ENCODE measurements at regions not wholly inside any gene's neighbourhood (a gene's known extent, or its start where the extent isn't known, plus 50 kb on each side); places are given as distances from the start of the nearest gene placed in this dataset.

- Histone ChIP-seq H3K4me1 (ENCODE audit: control insufficient read depth, insufficient read depth, low read length) (no peaks in the 10 kb centered on the region), H3K36me3 (ENCODE audit: control insufficient read depth, insufficient read depth, low read length) (no peaks in the 10 kb centered on the region), H3K27ac (ENCODE audit: low read length) (no peak overlapping the region), H3K4me3 (ENCODE audit: low read length) (no peak overlapping the region), H3K9me3 (ENCODE audit: control insufficient read depth, insufficient read depth, low read length) (no peaks in the 10 kb centered on the region), H3K27me3 (ENCODE audit: control insufficient read depth, insufficient read depth, low read length) (no peaks in the 10 kb centered on the region)
- H3K27ac Mint-ChIP-seq, result no peak overlapping the region
- H3K4me1 Mint-ChIP-seq, result no peaks in the 10 kb centered on the region
- DNase-seq (no peak), ATAC-seq (no peak)
- no peak overlapping the region for H3K4me3 Mint-ChIP-seq
- intact Hi-C loops (cut with micrococcal nuclease), result no loop called here
- H3K36me3 Mint-ChIP-seq, result peaks cover 14% of the 10 kb centered on the region
- TF ChIP-seq CTCF (IDR thresholded peaks at IDR 0.05), result no peak
- WGBS (ENCODE audit: insufficient coverage), result 88% methylated on average over 6 of the region's 6 CpGs
- H3K27me3 Mint-ChIP-seq (ENCODE audit: low read depth in 2 of 2), result no peaks in the 10 kb centered on the region
- H3K9me3 Mint-ChIP-seq, result peaks cover 2 to 19% of the 10 kb centered on the region in 2 donors
Measured at GRCh38 chr3:775178-775880, 317.5 kb upstream of the CNTN6 start.

GRCh38 chr3:780505-780904, 312.3 kb upstream of the CNTN6 start:
- intact Hi-C loops (cut with micrococcal nuclease), result no loop called here
- H3K27ac Mint-ChIP-seq, result no peak overlapping the region
- Histone ChIP-seq H3K36me3 (ENCODE audit: control insufficient read depth, insufficient read depth, low read length) (no peaks in the 10 kb centered on the region), H3K4me1 (ENCODE audit: control insufficient read depth, insufficient read depth, low read length) (no peaks in the 10 kb centered on the region), H3K4me3 (ENCODE audit: low read length) (no peak overlapping the region), H3K27ac (ENCODE audit: low read length) (no peak overlapping the region), H3K27me3 (ENCODE audit: control insufficient read depth, insufficient read depth, low read length) (no peaks in the 10 kb centered on the region), H3K9me3 (ENCODE audit: control insufficient read depth, insufficient read depth, low read length) (no peaks in the 10 kb centered on the region)
- DNase-seq, result no peak
- H3K27me3 Mint-ChIP-seq (ENCODE audit: low read depth in 2 of 2), result no peaks in the 10 kb centered on the region
- TF ChIP-seq CTCF (IDR thresholded peaks at IDR 0.05), result no peak
- H3K4me1 Mint-ChIP-seq, result no peaks in the 10 kb centered on the region
- no peak overlapping the region for H3K4me3 Mint-ChIP-seq
- ATAC-seq, result no peak
- no peaks in the 10 kb centered on the region for H3K36me3 Mint-ChIP-seq
- 84% methylated on average over 3 of the region's 3 CpGs for WGBS (ENCODE audit: insufficient coverage)
- peaks cover 4 to 22% of the 10 kb centered on the region in 2 donors for H3K9me3 Mint-ChIP-seq

GRCh38 chr3:791442-791841, 301.4 kb upstream of the CNTN6 start:
- H3K9me3 Mint-ChIP-seq, result peaks cover 3 to 10% of the 10 kb centered on the region in 2 donors
- H3K27me3 Mint-ChIP-seq (ENCODE audit: low read depth in 2 of 2), result no peaks in the 10 kb centered on the region
- H3K27me3 ChIP-seq (ENCODE audit: control insufficient read depth, insufficient read depth, low read length), result no peaks in the 10 kb centered on the region
- WGBS (ENCODE audit: insufficient coverage), result 90% methylated on average over 3 of the region's 5 CpGs
- no peaks in the 10 kb centered on the region for H3K36me3 ChIP-seq (ENCODE audit: control insufficient read depth, insufficient read depth, low read length)
- H3K27ac ChIP-seq (ENCODE audit: low read length), result no peak overlapping the region
- H3K27ac Mint-ChIP-seq, result no peak overlapping the region
- TF ChIP-seq CTCF (IDR thresholded peaks at IDR 0.05), result no peak
- no peak overlapping the region for H3K4me3 ChIP-seq (ENCODE audit: low read length)
- H3K36me3 Mint-ChIP-seq, result no peaks in the 10 kb centered on the region
- ATAC-seq (no peak), DNase-seq (no peak)
- no peaks in the 10 kb centered on the region for H3K4me1 Mint-ChIP-seq
- intact Hi-C loops (cut with micrococcal nuclease), result no loop called here
- H3K9me3 ChIP-seq (ENCODE audit: control insufficient read depth, insufficient read depth, low read length), result no peaks in the 10 kb centered on the region
- H3K4me1 ChIP-seq (ENCODE audit: control insufficient read depth, insufficient read depth, low read length), result no peaks in the 10 kb centered on the region
- no peak overlapping the region for H3K4me3 Mint-ChIP-seq

- H3K4me3 Mint-ChIP-seq, result no peak overlapping the region
- peaks cover 7 to 10% of the 10 kb centered on the region in 2 donors for H3K9me3 Mint-ChIP-seq
- H3K4me1 Mint-ChIP-seq, result no peaks in the 10 kb centered on the region
- DNase-seq (no peak), ATAC-seq (no peak)
- Histone ChIP-seq H3K27ac (ENCODE audit: low read length) (no peak overlapping the region), H3K27me3 (ENCODE audit: control insufficient read depth, insufficient read depth, low read length) (no peaks in the 10 kb centered on the region), H3K9me3 (ENCODE audit: control insufficient read depth, insufficient read depth, low read length) (no peaks in the 10 kb centered on the region), H3K36me3 (ENCODE audit: control insufficient read depth, insufficient read depth, low read length) (no peaks in the 10 kb centered on the region), H3K4me1 (ENCODE audit: control insufficient read depth, insufficient read depth, low read length) (no peaks in the 10 kb centered on the region), H3K4me3 (ENCODE audit: low read length) (no peak overlapping the region)
- WGBS (ENCODE audit: insufficient coverage), result 90% methylated on average over 8 of the region's 8 CpGs
- no peak overlapping the region for H3K27ac Mint-ChIP-seq
- no peaks in the 10 kb centered on the region for H3K27me3 Mint-ChIP-seq (ENCODE audit: low read depth in 2 of 2)
- no peaks in the 10 kb centered on the region for H3K36me3 Mint-ChIP-seq
- no peak for TF ChIP-seq CTCF (IDR thresholded peaks at IDR 0.05)
- intact Hi-C loops (cut with micrococcal nuclease), result no loop called here
Measured at GRCh38 chr3:792630-793029, 300.2 kb upstream of the CNTN6 start.

All from natural killer cell (primary cell).